ENCODE measurements at regions not wholly inside any gene's neighbourhood (a gene's known extent, or its start where the extent isn't known, plus 50 kb on each side); places are given as distances from the start of the nearest gene placed in this dataset.

DNA sequence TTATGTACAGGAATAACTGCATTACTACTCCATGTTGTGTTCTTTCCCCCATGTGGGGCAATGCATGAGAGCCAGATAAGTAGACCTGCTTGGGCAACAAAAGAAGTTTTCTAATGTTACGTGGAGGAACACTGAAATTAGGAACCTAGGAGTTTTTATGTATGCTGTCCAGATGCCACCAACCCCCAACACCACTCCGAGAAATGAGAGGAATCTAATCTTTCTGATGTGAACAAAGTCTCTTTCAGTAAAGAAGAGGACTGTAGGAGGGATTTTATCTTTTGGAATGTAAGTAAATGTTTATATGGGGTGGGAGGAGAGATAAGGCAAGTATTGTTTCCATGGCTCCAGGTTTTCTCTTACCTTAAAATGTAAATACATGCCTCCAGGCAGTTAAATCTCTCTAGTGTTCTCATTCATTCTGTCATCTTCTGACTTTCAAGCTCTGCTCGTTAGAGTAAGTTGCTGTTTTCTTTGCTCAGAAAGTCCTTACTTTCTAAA is 820.6 kb downstream of the PCDH17 start (continued):
- TF ChIP-seq EZH2phosphoT487 (IDR thresholded peaks at IDR 0.05; ENCODE audit: unreplicated experiment): no peak
- TF ChIP-seq CREB1 (CRISPR knock-in tag; IDR thresholded peaks at IDR 0.05; ENCODE audit: low read depth): no peak
- TF ChIP-seq JUNB (IDR thresholded peaks at IDR 0.05; ENCODE audit: unreplicated experiment): no peak
- TF ChIP-seq ZNF331 (CRISPR knock-in tag; IDR thresholded peaks at IDR 0.05; ENCODE audit: low read depth): no peak

DNA sequence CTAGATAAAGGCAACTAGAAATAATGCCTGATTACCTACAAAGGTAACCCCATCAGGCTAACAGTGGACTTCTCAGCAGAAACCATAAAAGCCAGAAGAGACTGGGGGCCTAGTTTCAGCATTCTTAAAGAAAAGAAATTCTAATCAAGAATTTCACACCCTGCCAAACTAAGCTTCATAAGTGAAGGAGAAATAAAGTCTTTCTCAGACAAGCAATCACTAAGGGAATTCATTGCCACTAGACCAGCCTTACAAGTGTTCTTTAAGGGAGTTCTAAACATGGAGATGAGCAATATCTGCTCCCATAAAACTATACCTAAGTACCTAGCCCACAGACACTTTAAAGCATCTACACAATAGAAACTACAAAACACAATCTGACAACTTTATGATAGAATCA is 823.5 kb downstream of the PCDH17 start:
- TF ChIP-seq, protein P1, sequence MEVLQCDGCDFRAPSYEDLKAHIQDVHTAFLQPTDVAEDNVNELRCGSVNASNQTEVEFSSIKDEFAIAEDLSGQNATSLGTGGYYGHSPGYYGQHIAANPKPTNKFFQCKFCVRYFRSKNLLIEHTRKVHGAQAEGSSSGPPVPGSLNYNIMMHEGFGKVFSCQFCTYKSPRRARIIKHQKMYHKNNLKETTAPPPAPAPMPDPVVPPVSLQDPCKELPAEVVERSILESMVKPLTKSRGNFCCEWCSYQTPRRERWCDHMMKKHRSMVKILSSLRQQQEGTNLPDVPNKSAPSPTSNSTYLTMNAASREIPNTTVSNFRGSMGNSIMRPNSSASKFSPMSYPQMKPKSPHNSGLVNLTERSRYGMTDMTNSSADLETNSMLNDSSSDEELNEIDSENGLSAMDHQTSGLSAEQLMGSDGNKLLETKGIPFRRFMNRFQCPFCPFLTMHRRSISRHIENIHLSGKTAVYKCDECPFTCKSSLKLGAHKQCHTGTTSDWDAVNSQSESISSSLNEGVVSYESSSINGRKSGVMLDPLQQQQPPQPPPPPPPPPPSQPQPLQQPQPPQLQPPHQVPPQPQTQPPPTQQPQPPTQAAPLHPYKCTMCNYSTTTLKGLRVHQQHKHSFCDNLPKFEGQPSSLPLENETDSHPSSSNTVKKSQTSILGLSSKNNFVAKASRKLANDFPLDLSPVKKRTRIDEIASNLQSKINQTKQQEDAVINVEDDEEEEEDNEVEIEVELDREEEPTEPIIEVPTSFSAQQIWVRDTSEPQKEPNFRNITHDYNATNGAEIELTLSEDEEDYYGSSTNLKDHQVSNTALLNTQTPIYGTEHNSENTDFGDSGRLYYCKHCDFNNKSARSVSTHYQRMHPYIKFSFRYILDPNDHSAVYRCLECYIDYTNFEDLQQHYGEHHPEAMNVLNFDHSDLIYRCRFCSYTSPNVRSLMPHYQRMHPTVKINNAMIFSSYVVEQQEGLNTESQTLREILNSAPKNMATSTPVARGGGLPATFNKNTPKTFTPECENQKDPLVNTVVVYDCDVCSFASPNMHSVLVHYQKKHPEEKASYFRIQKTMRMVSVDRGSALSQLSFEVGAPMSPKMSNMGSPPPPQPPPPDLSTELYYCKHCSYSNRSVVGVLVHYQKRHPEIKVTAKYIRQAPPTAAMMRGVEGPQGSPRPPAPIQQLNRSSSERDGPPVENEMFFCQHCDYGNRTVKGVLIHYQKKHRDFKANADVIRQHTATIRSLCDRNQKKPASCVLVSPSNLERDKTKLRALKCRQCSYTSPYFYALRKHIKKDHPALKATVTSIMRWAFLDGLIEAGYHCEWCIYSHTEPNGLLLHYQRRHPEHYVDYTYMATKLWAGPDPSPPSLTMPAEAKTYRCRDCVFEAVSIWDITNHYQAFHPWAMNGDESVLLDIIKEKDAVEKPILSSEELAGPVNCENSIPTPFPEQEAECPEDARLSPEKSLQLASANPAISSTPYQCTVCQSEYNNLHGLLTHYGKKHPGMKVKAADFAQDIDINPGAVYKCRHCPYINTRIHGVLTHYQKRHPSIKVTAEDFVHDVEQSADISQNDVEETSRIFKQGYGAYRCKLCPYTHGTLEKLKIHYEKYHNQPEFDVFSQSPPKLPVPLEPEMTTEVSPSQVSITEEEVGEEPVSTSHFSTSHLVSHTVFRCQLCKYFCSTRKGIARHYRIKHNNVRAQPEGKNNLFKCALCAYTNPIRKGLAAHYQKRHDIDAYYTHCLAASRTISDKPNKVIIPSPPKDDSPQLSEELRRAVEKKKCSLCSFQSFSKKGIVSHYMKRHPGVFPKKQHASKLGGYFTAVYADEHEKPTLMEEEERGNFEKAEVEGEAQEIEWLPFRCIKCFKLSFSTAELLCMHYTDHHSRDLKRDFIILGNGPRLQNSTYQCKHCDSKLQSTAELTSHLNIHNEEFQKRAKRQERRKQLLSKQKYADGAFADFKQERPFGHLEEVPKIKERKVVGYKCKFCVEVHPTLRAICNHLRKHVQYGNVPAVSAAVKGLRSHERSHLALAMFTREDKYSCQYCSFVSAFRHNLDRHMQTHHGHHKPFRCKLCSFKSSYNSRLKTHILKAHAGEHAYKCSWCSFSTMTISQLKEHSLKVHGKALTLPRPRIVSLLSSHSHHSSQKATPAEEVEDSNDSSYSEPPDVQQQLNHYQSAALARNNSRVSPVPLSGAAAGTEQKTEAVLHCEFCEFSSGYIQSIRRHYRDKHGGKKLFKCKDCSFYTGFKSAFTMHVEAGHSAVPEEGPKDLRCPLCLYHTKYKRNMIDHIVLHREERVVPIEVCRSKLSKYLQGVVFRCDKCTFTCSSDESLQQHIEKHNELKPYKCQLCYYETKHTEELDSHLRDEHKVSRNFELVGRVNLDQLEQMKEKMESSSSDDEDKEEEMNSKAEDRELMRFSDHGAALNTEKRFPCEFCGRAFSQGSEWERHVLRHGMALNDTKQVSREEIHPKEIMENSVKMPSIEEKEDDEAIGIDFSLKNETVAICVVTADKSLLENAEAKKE (CRISPR knock-in tag; IDR thresholded peaks at IDR 0.05): no peak
- no peaks in the 10 kb centered on the region; the same call in 1 of the 2 replicates for H3K4me1 ChIP-seq (ENCODE audit: insufficient read depth)

More for the DNA sequence above, 823.5 kb downstream of the PCDH17 start:
- Mint-ChIP-seq H3K9me3 (no peaks in the 10 kb centered on the region; the same call in 2 of the 3 replicates), H3K27me3 (ENCODE audit: insufficient read depth, low read depth, poor library complexity) (no peaks in the 10 kb centered on the region), H3K4me1 (peaks cover 4% of the 10 kb centered on the region; the same call in 1 of the 3 replicates), H3K36me3 (ENCODE audit: low read depth) (no peaks in the 10 kb centered on the region; the same call in 2 of the 3 replicates), H3K27ac (no peak overlapping the region), H3K4me3 (no peak overlapping the region)
- no peak for ATAC-seq
- no peak overlapping the region for H2AFZ ChIP-seq
- H3K27me3 ChIP-seq (ENCODE audit: insufficient read depth): peaks cover 60% of the 10 kb centered on the region
- H3K36me3 ChIP-seq (ENCODE audit: insufficient read depth): no peaks in the 10 kb centered on the region
- no peak overlapping the region for H3K4me2 ChIP-seq
- no peaks in the 10 kb centered on the region for H3F3A ChIP-seq (replicated peaks; ENCODE audit: low read depth)
- no peaks in the 10 kb centered on the region for H3K9me2 ChIP-seq (ENCODE audit: insufficient read depth)
- no peak for DNase-seq (ENCODE audit: low spot score)
- H3K4me3 ChIP-seq: no peak overlapping the region
- H4K20me1 ChIP-seq (replicated peaks; ENCODE audit: insufficient read depth): no peaks in the 10 kb centered on the region
- no peak overlapping the region for H3K27ac ChIP-seq (ENCODE audit: low read depth)
- H3K79me2 ChIP-seq (replicated peaks; ENCODE audit: insufficient read depth): no peaks in the 10 kb centered on the region

Measured in GM23338 (cell line).